ENCODE measurements at regions not wholly inside any gene's neighbourhood (a gene's known extent, or its start where the extent isn't known, plus 50 kb on each side); places are given as distances from the start of the nearest gene placed in this dataset.

DNA sequence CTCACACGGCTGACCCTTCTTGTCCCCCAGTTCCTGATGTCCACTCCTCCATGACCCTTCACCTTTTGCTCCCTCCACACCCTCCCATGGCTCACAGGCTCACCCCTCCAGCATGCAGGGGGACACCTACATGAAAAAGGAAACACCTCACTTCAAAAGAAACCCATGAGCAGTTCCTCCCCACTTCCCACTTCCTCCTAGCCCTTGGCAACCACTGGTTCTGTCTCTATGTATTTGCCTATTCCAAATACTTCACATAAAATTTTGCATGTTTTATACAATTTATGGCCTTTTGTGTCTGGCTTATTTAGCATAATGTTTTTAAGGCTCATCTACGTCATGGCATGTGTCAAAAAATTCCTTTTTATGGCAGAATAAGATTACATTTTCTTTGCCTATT is 100.2 kb upstream of the S1PR3 start:
- H3K18ac ChIP-seq (ENCODE audit: low read depth, low read length), result no peak overlapping the region
- H3K23ac ChIP-seq (ENCODE audit: low read depth, low read length), result no peak overlapping the region
- peaks cover 2% of the 10 kb centered on the region; the same call in 1 of the 2 replicates for H3K27me3 ChIP-seq (ENCODE audit: control insufficient read depth, insufficient read depth, low read length)
- H3K4me3 ChIP-seq (ENCODE audit: insufficient read depth, low read depth, low read length), result no peak overlapping the region
- dilution Hi-C loops (cut with HindIII; ENCODE audit: low sequenced_read_pairs, unreplicated experiment) (no loop called here), in situ Hi-C loops (cut with MboI; ENCODE audit: low sequenced_read_pairs) (no loop called here), intact Hi-C loops (cut with micrococcal nuclease) (no loop called here)
- no peak overlapping the region for H4K5ac ChIP-seq (ENCODE audit: low read depth, low read length)
- H3K9ac ChIP-seq (ENCODE audit: low read depth, low read length), result no peak overlapping the region
- no peak for ATAC-seq (ENCODE audit: low read depth)
- ChIA-PET CTCF (no interaction called here), POLR2A (ENCODE audit: unreplicated experiment) (no interaction called here)
- H3K9me3 ChIP-seq (ENCODE audit: control insufficient read depth, insufficient read depth, low read length), result no peaks in the 10 kb centered on the region; the same call in 1 of the 2 replicates
- no peak overlapping the region for H3K4ac ChIP-seq (ENCODE audit: low read depth, low read length)
- TF ChIP-seq MXI1 (IDR thresholded peaks at IDR 0.05; ENCODE audit: borderline replicate concordance, low read depth, low read length) (no peak), USF2 (IDR thresholded peaks at IDR 0.05; ENCODE audit: low read depth, low read length) (no peak), MAZ (IDR thresholded peaks at IDR 0.05; ENCODE audit: borderline replicate concordance, low read depth, low read length) (no peak), NFE2L2 (IDR thresholded peaks at IDR 0.05; ENCODE audit: low read depth, low read length) (no peak), RFX5 (IDR thresholded peaks at IDR 0.05; ENCODE audit: low read depth, low read length) (no peak), RCOR1 (IDR thresholded peaks at IDR 0.05; ENCODE audit: insufficient replicate concordance, low read length) (no peak), SMC3 (IDR thresholded peaks at IDR 0.05; ENCODE audit: low read depth, low read length) (no peak), CEBPB (IDR thresholded peaks at IDR 0.05; ENCODE audit: low read depth, low read length) (no peak), ELK1 (IDR thresholded peaks at IDR 0.05; ENCODE audit: borderline replicate concordance, low read depth, low read length) (no peak), MAFK (IDR thresholded peaks at IDR 0.05; ENCODE audit: low read depth, low read length) (no peak)
- TF ChIP-seq, protein P1, sequence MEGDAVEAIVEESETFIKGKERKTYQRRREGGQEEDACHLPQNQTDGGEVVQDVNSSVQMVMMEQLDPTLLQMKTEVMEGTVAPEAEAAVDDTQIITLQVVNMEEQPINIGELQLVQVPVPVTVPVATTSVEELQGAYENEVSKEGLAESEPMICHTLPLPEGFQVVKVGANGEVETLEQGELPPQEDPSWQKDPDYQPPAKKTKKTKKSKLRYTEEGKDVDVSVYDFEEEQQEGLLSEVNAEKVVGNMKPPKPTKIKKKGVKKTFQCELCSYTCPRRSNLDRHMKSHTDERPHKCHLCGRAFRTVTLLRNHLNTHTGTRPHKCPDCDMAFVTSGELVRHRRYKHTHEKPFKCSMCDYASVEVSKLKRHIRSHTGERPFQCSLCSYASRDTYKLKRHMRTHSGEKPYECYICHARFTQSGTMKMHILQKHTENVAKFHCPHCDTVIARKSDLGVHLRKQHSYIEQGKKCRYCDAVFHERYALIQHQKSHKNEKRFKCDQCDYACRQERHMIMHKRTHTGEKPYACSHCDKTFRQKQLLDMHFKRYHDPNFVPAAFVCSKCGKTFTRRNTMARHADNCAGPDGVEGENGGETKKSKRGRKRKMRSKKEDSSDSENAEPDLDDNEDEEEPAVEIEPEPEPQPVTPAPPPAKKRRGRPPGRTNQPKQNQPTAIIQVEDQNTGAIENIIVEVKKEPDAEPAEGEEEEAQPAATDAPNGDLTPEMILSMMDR (conservative IDR thresholded peaks at IDR 0.05; ENCODE audit: low read depth, low read length), result no peak
- H3K79me1 ChIP-seq (ENCODE audit: low read depth in 1 of 2, low read length in 2 of 2), result no peaks in the 10 kb centered on the region
- no peak overlapping the region for H3K56ac ChIP-seq (ENCODE audit: extremely low read depth, insufficient read depth, low read length)
- no peak overlapping the region for H2BK20ac ChIP-seq (ENCODE audit: low read depth, low read length)
- 0 out of 2 replicates have a peak, but pooled peaks cover 2% of the 10 kb centered on the region for H3K4me1 ChIP-seq (ENCODE audit: control insufficient read depth, insufficient read depth, low read length)
- H3K4me2 ChIP-seq (ENCODE audit: low read depth, low read length), result no peak overlapping the region
- 0 out of 2 replicates have a peak, but pooled peaks cover 2% of the 10 kb centered on the region for H3K9me1 ChIP-seq (ENCODE audit: insufficient read depth, low read length)
- no peak overlapping the region for H2AK5ac ChIP-seq (ENCODE audit: low read depth, low read length)
- H3K14ac ChIP-seq (replicated peaks; ENCODE audit: low read depth, low read length), result no peak overlapping the region
- no peak for DNase-seq
- WGBS, 2 experiments (ENCODE audit: extremely low coverage in 2 of 2, insufficient read length in 1 of 2), result no CpG with 5 or more reads among the region's 2 CpGs
- H3K27ac ChIP-seq (ENCODE audit: insufficient read depth, low read length), result no peak overlapping the region
- no peak overlapping the region for H4K8ac ChIP-seq (ENCODE audit: low read depth in 2 of 2, low read length in 2 of 2)
- H2BK5ac ChIP-seq (ENCODE audit: low read depth, low read length, poor library complexity, severe bottlenecking), result no peak overlapping the region
- no peak overlapping the region for H2BK120ac ChIP-seq (ENCODE audit: low read depth, low read length)
- no peaks in the 10 kb centered on the region for H3K36me3 ChIP-seq (ENCODE audit: control insufficient read depth, insufficient read depth, low read length)
- BruUV-seq (replicated peaks), result no TSS peak
- H2AK9ac ChIP-seq (replicated peaks; ENCODE audit: low read depth, low read length, poor library complexity), result no peak overlapping the region
- no peak overlapping the region for H2AFZ ChIP-seq (replicated peaks; ENCODE audit: low read length, poor library complexity)
- no peaks in the 10 kb centered on the region for H4K20me1 ChIP-seq (ENCODE audit: insufficient read depth, low read length)
- no peak overlapping the region for H4K91ac ChIP-seq (ENCODE audit: insufficient read depth, low read depth, low read length)
- H2BK15ac ChIP-seq (ENCODE audit: low read depth, low read length), result no peak overlapping the region

Data from IMR-90 (cell line).